Thoracic aorta (tissue), 2 donors: ENCODE measurements at regions not wholly inside any gene's neighbourhood (a gene's known extent, or its start where the extent isn't known, plus 50 kb on each side); places are given as distances from the start of the nearest gene placed in this dataset.

Experiments
- ATAC-seq: fragments of 150-250 bp; one replicate; pipeline ENCODE4 v1.8.0; 2017; ENCODE audit warnings: low read depth; ENCODE audit not compliant: insufficient number of reproducible peaks, low FRiP score
- DNase-seq: peaks from one replicate; pipeline ENCODE4 v3.0.0-alpha.2; 2020; ENCODE audit warnings: low spot score
- H3K27ac ChIP-seq, 2 donors: fragments of 200-600 bp; sonication (generic); 1 replicate in 1 of 2; 2 replicates in 1 of 2; pipeline ENCODE4 v1.5.1; 2016; ENCODE audit warnings: mild to moderate bottlenecking in 2 of 2, moderate library complexity in 2 of 2
- H3K27me3 ChIP-seq: fragments of 200-600 bp; sonication (generic); replicated peaks from 2 replicates; pipeline ENCODE4 v1.6.0; 2016; ENCODE audit warnings: mild to moderate bottlenecking; ENCODE audit not compliant: insufficient read depth
- H3K36me3 ChIP-seq: fragments of 200-600 bp; sonication (generic); one replicate; pipeline ENCODE4 v1.5.1; 2016
- H3K4me1 ChIP-seq, 2 donors: fragments of 200-600 bp; sonication (generic); 1 replicate in 1 of 2; 2 replicates in 1 of 2; pipeline versions ENCODE4 v1.5.1 to v1.6.0; 2016; ENCODE audit warnings: low read depth in 2 of 2, mild to moderate bottlenecking in 1 of 2; ENCODE audit not compliant: control insufficient read depth in 1 of 2
- H3K4me3 ChIP-seq: fragments of 200-600 bp; sonication (generic); 2 replicates; pipeline ENCODE4 v1.5.1; 2016; ENCODE audit warnings: mild to moderate bottlenecking
- H3K9me3 ChIP-seq: fragments of 200-600 bp; sonication (generic); 2 replicates; pipeline ENCODE4 v1.5.1; 2016
- TF ChIP-seq, protein P1 (sequence below): fragments of 200-600 bp; sonication (generic); IDR thresholded peaks from one replicate; pipeline ENCODE4 v1.5.1; 2019; ENCODE audit warnings: antibody characterized with exemption

DNA sequence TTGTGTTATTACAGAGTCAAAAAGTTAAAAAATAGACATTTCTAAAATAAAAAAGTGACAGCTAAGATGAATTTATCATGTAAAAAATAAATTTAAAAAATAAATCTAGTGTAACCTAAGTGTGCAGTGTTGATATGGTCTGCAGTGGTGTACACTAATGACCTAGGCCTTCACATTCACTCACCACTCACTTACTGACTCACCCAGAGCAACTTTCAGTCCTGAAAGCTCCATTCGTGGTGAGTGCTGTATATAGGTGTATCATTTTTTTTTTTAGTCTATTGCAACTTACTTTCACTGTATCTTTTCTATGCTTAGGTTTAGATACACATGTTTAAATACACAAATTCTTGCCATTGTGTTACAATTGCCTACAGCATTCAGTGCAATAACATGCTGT, 459.4 kb upstream of the ROBO1 start:
- H3K9me3 ChIP-seq: no peaks in the 10 kb centered on the region
- no peaks in the 10 kb centered on the region for H3K27me3 ChIP-seq
- TF ChIP-seq, protein P1, sequence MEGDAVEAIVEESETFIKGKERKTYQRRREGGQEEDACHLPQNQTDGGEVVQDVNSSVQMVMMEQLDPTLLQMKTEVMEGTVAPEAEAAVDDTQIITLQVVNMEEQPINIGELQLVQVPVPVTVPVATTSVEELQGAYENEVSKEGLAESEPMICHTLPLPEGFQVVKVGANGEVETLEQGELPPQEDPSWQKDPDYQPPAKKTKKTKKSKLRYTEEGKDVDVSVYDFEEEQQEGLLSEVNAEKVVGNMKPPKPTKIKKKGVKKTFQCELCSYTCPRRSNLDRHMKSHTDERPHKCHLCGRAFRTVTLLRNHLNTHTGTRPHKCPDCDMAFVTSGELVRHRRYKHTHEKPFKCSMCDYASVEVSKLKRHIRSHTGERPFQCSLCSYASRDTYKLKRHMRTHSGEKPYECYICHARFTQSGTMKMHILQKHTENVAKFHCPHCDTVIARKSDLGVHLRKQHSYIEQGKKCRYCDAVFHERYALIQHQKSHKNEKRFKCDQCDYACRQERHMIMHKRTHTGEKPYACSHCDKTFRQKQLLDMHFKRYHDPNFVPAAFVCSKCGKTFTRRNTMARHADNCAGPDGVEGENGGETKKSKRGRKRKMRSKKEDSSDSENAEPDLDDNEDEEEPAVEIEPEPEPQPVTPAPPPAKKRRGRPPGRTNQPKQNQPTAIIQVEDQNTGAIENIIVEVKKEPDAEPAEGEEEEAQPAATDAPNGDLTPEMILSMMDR: no peak
- ATAC-seq (no peak), DNase-seq (no peak)
- H3K27ac ChIP-seq: no peak overlapping the region
- no peak overlapping the region for H3K4me3 ChIP-seq
- H3K36me3 ChIP-seq: no peaks in the 10 kb centered on the region
- H3K4me1 ChIP-seq: no peaks in the 10 kb centered on the region

DNA sequence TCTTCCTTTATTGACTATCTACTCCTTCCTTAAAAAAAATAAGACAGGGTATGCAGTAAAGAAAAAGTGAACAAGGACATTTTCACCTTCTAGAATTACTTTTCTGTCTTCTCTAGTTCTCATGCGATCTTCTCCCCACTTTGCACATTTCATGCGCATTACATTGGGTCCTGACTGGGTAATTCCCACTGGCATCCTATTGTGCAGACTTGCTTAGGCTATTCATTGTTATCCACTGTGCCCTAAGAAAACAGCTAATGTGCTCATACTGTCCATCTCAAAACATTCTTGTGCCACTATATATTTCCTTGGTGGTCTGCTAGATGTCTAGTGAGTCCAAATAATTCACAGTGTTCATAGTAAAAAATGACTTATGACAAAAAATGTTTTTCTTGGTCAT, 447.4 kb upstream of the ROBO1 start:
- Histone ChIP-seq H3K4me3 (no peak overlapping the region), H3K27me3 (no peaks in the 10 kb centered on the region), H3K9me3 (no peaks in the 10 kb centered on the region), H3K27ac (no peak overlapping the region), H3K36me3 (no peaks in the 10 kb centered on the region), H3K4me1 (no peaks in the 10 kb centered on the region)
- TF ChIP-seq, protein P1: no peak
- ATAC-seq: no peak
- DNase-seq: no peak

GRCh38 chr3:80213086-80213485, 445.3 kb upstream of the ROBO1 start:
- DNase-seq: no peak
- no peak for ATAC-seq

GRCh38 chr3:80192936-80193335, 425.1 kb upstream of the ROBO1 start:
- no peaks in the 10 kb centered on the region for H3K36me3 ChIP-seq
- TF ChIP-seq, protein P1: no peak
- DNase-seq (no peak), ATAC-seq (no peak)
- H3K9me3 ChIP-seq: peaks cover 2% of the 10 kb centered on the region
- H3K27ac ChIP-seq: no peak overlapping the region
- H3K27me3 ChIP-seq: no peaks in the 10 kb centered on the region
- H3K4me1 ChIP-seq: no peaks in the 10 kb centered on the region
- H3K4me3 ChIP-seq: no peak overlapping the region

More at GRCh38 chr3:80213086-80213485, 445.3 kb upstream of the ROBO1 start:
- Histone ChIP-seq H3K36me3 (no peaks in the 10 kb centered on the region), H3K4me3 (no peak overlapping the region), H3K27ac (no peak overlapping the region), H3K9me3 (no peaks in the 10 kb centered on the region), H3K27me3 (no peaks in the 10 kb centered on the region), H3K4me1 (no peaks in the 10 kb centered on the region)
- TF ChIP-seq, protein P1: no peak

DNA sequence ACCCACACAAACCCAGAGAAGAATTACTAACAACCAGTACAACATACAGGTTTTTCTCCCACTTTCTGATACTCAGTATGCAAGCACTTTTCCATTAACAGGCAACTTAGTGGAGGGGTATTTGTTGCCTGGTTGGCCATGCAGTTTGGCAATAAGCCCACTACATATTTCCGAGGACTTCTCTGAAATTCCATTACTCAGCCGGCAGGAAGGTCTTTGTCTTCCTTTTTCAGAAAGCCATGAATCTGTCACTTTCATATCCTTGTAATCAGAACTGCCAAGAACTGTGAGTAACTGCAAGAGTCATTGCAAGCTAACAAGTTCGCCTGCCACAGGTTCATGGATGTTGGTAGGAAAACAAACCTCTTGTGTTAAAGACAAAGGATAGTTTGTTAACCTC, 422.3 kb upstream of the ROBO1 start:
- ATAC-seq: no peak
- TF ChIP-seq, protein P1: no peak

More for the DNA sequence above, 422.3 kb upstream of the ROBO1 start:
- Histone ChIP-seq H3K27ac (no peak overlapping the region), H3K9me3 (no peaks in the 10 kb centered on the region), H3K4me3 (no peak overlapping the region), H3K36me3 (no peaks in the 10 kb centered on the region), H3K4me1 (no peaks in the 10 kb centered on the region), H3K27me3 (no peaks in the 10 kb centered on the region)
- DNase-seq: no peak
